D721Med (cell line): ENCODE measurements at regions not wholly inside any gene's neighbourhood (a gene's known extent, or its start where the extent isn't known, plus 50 kb on each side); places are given as distances from the start of the nearest gene placed in this dataset.
A peak's percentile ranks its signal among the peaks of the same experiment; 100 is the strongest.

Experiments
- DNase-seq: peaks from one replicate; pipeline ENCODE4 v3.0.0; 2011; ENCODE audit warnings: low spot score; ENCODE audit not compliant: insufficient read length
- FAIRE-seq: peaks from 2 replicates; lab custom pipeline; 2011; peaks lifted over from hg19 to GRCh38; lab: Jason Lieb, UNC
- CTCF ChIP-seq: IDR thresholded peaks from 2 replicates; pipeline ENCODE4 v1.5.1; 2012; ENCODE audit warnings: mild to moderate bottlenecking, control low read depth; ENCODE audit not compliant: insufficient read depth; ENCODE audit errors: missing control alignments

- FAIRE-seq (no peak), DNase-seq (no peak)
- no peak for TF ChIP-seq CTCF
These were observed 156.5 kb upstream of the RMST start for GRCh38 chr12:97306147-97306546.

- DNase-seq = no peak
- no peak for FAIRE-seq
- TF ChIP-seq CTCF = peak; percentile 68
These were observed 153.9 kb upstream of the RMST start for GRCh38 chr12:97308576-97309198.

- DNase-seq (no peak), FAIRE-seq (no peak)
- TF ChIP-seq CTCF = no peak
These were observed 152.7 kb upstream of the RMST start for GRCh38 chr12:97309921-97310320.

- FAIRE-seq (no peak), DNase-seq (no peak)
- peak; percentile 4 for TF ChIP-seq CTCF
These were observed 150.0 kb upstream of the RMST start for GRCh38 chr12:97312570-97313135.

- no peak for FAIRE-seq
These were observed 149.0 kb upstream of the RMST start for GRCh38 chr12:97313471-97314190.

GRCh38 chr12:97316321-97316720 lies 146.3 kb upstream of the RMST start:
- DNase-seq (no peak), FAIRE-seq (no peak)
- TF ChIP-seq CTCF = no peak

More at GRCh38 chr12:97313471-97314190, 149.0 kb upstream of the RMST start:
- no peak for TF ChIP-seq CTCF
- no peak for DNase-seq

- DNase-seq = no peak
- no peak for FAIRE-seq
- no peak for TF ChIP-seq CTCF
These were observed 141.0 kb upstream of the RMST start for GRCh38 chr12:97321621-97322020.
